ENCODE measurements at regions not wholly inside any gene's neighbourhood (a gene's known extent, or its start where the extent isn't known, plus 50 kb on each side); places are given as distances from the start of the nearest gene placed in this dataset.

DNA sequence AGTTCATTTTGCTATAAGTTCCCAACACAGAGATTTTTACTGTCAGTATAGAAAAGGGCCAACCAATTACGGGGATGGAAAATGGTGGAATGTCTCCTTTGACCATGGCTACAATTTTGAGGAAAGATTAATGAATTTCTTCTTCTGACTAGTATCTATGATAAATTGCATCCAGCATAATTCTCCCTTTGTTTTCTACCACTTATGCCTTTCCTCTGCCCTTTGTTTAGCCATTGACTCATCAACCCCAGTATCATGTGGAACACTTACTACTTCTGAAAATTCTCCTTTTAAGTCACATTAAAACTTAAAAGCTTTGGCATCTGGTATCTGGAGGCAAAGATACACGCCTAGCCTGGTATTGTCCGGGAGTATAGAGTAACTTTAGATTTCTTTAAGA, 92.9 kb upstream of the CADPS start:
- no peak for DNase-seq (ENCODE audit: insufficient read length, low spot score)
- no peak for FAIRE-seq
- TF ChIP-seq TAF1 (IDR thresholded peaks at IDR 0.05; ENCODE audit: low read depth, low read length) = no peak
- no peak for TF ChIP-seq SPI1 (IDR thresholded peaks at IDR 0.05; ENCODE audit: low read depth, low read length)
- no peak for TF ChIP-seq POLR2AphosphoS5 (IDR thresholded peaks at IDR 0.05; ENCODE audit: low read depth, low read length)
- TF ChIP-seq PAX5 (IDR thresholded peaks at IDR 0.05; ENCODE audit: insufficient read depth, low read length, severe bottlenecking) = no peak
- TF ChIP-seq POLR2A (IDR thresholded peaks at IDR 0.05; ENCODE audit: low read depth, low read length) = no peak
- TF ChIP-seq POU2F2 (IDR thresholded peaks at IDR 0.05; ENCODE audit: low read depth, low read length) = no peak

- TF ChIP-seq SPI1 (IDR thresholded peaks at IDR 0.05; ENCODE audit: low read depth, low read length) = no peak
- no peak for TF ChIP-seq POLR2AphosphoS5 (IDR thresholded peaks at IDR 0.05; ENCODE audit: low read depth, low read length)
- FAIRE-seq (no peak), DNase-seq (ENCODE audit: insufficient read length, low spot score) (no peak)
These were observed 95.4 kb upstream of the CADPS start for GRCh38 chr3:62970648-62971047.

DNA sequence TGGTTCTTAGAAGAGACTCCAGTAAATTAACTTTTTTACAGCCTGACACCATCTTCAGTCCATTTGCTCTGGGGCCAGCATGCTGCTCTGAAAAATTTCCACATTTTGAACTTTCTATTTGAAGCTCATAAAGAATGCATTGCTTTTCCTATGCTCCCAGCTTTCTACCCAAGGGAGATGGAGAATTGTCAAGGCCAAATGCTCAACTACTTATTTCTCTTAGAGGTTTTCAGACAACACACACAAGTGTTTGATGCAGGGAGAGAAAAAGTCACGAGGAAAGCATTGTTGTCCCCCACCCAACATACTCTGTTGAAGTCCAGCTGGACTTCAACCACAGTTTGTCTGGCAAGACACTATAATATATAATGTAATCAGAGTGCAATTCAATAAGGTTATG, 100.3 kb upstream of the CADPS start:
- no peak for DNase-seq (ENCODE audit: insufficient read length, low spot score)
- FAIRE-seq = no peak
- TF ChIP-seq SPI1 (IDR thresholded peaks at IDR 0.05; ENCODE audit: low read depth, low read length) (no peak), TAF1 (IDR thresholded peaks at IDR 0.05; ENCODE audit: low read depth, low read length) (no peak), POLR2AphosphoS5 (IDR thresholded peaks at IDR 0.05; ENCODE audit: low read depth, low read length) (no peak), POU2F2 (IDR thresholded peaks at IDR 0.05; ENCODE audit: low read depth, low read length) (no peak), PAX5 (IDR thresholded peaks at IDR 0.05; ENCODE audit: insufficient read depth, low read length, severe bottlenecking) (no peak), POLR2A (IDR thresholded peaks at IDR 0.05; ENCODE audit: low read depth, low read length) (no peak)

- no peak for TF ChIP-seq TAF1 (IDR thresholded peaks at IDR 0.05; ENCODE audit: low read depth, low read length)
- no peak for TF ChIP-seq PAX5 (IDR thresholded peaks at IDR 0.05; ENCODE audit: insufficient read depth, low read length, severe bottlenecking)
- no peak for TF ChIP-seq POLR2A (IDR thresholded peaks at IDR 0.05; ENCODE audit: low read depth, low read length)
- TF ChIP-seq POLR2AphosphoS5 (IDR thresholded peaks at IDR 0.05; ENCODE audit: low read depth, low read length) = no peak
- TF ChIP-seq POU2F2 (IDR thresholded peaks at IDR 0.05; ENCODE audit: low read depth, low read length) = no peak
- TF ChIP-seq SPI1 (IDR thresholded peaks at IDR 0.05; ENCODE audit: low read depth, low read length) = no peak
- FAIRE-seq (no peak), DNase-seq (ENCODE audit: insufficient read length, low spot score) (no peak)
These were observed 106.7 kb upstream of the CADPS start for GRCh38 chr3:62981962-62982361.

GRCh38 chr3:62982795-62983455, 107.7 kb upstream of the CADPS start:
- DNase-seq (ENCODE audit: insufficient read length, low spot score) (no peak), FAIRE-seq (no peak)
- TF ChIP-seq POLR2A (IDR thresholded peaks at IDR 0.05; ENCODE audit: low read depth, low read length) (no peak), POLR2AphosphoS5 (IDR thresholded peaks at IDR 0.05; ENCODE audit: low read depth, low read length) (no peak), POU2F2 (IDR thresholded peaks at IDR 0.05; ENCODE audit: low read depth, low read length) (no peak), SPI1 (IDR thresholded peaks at IDR 0.05; ENCODE audit: low read depth, low read length) (no peak), PAX5 (IDR thresholded peaks at IDR 0.05; ENCODE audit: insufficient read depth, low read length, severe bottlenecking) (no peak), TAF1 (IDR thresholded peaks at IDR 0.05; ENCODE audit: low read depth, low read length) (no peak)

- no peak for TF ChIP-seq SPI1 (IDR thresholded peaks at IDR 0.05; ENCODE audit: low read depth, low read length)
- DNase-seq (ENCODE audit: insufficient read length, low spot score) (no peak), FAIRE-seq (no peak)
These were observed 110.8 kb upstream of the CADPS start for GRCh38 chr3:62986061-62986460.

DNA sequence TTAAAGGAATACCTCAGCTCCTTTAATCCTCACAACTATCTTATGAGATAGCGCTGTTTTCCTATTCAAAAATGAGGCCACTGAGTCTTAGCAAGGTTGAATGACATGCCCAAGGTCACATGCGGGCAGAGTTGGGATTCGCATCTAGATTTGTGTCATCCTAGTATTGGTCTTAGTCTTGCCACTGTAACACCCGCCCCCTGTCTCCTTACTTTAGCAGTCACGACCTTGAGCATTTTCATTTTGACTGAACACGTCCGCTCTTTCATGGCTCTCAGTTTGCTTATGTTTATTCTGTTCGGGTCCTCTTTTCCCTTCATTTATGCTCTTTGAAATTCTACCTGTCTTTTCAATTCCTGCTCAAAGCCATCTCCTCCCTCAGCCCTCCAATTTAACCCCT, 112.5 kb upstream of the CADPS start:
- TF ChIP-seq SPI1 (IDR thresholded peaks at IDR 0.05; ENCODE audit: low read depth, low read length) = no peak
- no peak for TF ChIP-seq POLR2AphosphoS5 (IDR thresholded peaks at IDR 0.05; ENCODE audit: low read depth, low read length)
- no peak for TF ChIP-seq POU2F2 (IDR thresholded peaks at IDR 0.05; ENCODE audit: low read depth, low read length)
- no peak for TF ChIP-seq PAX5 (IDR thresholded peaks at IDR 0.05; ENCODE audit: insufficient read depth, low read length, severe bottlenecking)
- no peak for TF ChIP-seq POLR2A (IDR thresholded peaks at IDR 0.05; ENCODE audit: low read depth, low read length)
- TF ChIP-seq TAF1 (IDR thresholded peaks at IDR 0.05; ENCODE audit: low read depth, low read length) = no peak
- no peak for DNase-seq (ENCODE audit: insufficient read length, low spot score)
- FAIRE-seq = no peak

GRCh38 chr3:62990704-62991413, 115.6 kb upstream of the CADPS start:
- no peak for DNase-seq (ENCODE audit: insufficient read length, low spot score)
- TF ChIP-seq TAF1 (IDR thresholded peaks at IDR 0.05; ENCODE audit: low read depth, low read length) = no peak
- TF ChIP-seq SPI1 (IDR thresholded peaks at IDR 0.05; ENCODE audit: low read depth, low read length) = no peak
- no peak for TF ChIP-seq PAX5 (IDR thresholded peaks at IDR 0.05; ENCODE audit: insufficient read depth, low read length, severe bottlenecking)
- no peak for TF ChIP-seq POU2F2 (IDR thresholded peaks at IDR 0.05; ENCODE audit: low read depth, low read length)
- no peak for TF ChIP-seq POLR2A (IDR thresholded peaks at IDR 0.05; ENCODE audit: low read depth, low read length)
- TF ChIP-seq POLR2AphosphoS5 (IDR thresholded peaks at IDR 0.05; ENCODE audit: low read depth, low read length) = no peak
- FAIRE-seq = no peak

DNA sequence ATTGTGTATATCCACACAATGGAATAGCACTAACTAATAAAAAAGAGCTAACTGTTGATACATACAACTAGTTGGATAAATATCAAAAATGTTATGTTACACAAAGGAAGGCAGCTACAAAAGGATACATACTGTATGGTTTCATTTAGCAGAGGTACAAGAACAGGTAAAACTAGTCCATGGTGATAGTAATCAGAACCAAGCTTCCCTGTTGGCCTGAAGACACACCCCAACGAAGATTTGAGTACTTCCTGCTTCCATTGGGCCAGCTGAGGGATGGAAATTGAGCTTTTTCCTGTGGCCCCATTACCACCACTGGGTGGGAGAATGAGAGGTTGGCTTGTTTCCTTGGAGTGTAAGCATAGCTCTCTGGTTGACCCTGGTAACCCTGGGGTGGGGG, 117.3 kb upstream of the CADPS start:
- no peak for FAIRE-seq

DNA sequence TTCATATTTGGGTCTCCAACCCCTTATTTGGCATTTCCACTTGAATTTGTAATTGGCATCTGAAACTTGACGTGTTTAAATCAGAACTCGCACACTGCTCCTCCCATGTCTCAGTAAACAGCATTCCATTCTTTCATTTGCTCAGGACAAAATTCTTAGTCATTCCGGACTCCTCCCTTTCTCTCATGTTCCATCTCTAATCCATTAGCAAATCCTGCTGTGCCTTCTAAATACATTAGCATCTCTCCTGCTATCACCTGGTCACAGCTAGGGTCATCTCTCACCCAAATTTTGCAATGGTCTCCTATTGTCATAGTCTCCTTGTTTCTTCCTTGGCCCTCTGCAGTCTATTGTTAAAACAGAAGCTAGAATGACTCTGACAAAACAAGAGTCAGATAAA, 119.9 kb upstream of the CADPS start:
- no peak for DNase-seq (ENCODE audit: insufficient read length, low spot score)
- no peak for FAIRE-seq
- TF ChIP-seq PAX5 (IDR thresholded peaks at IDR 0.05; ENCODE audit: insufficient read depth, low read length, severe bottlenecking) = no peak
- no peak for TF ChIP-seq POLR2AphosphoS5 (IDR thresholded peaks at IDR 0.05; ENCODE audit: low read depth, low read length)

More for the DNA sequence above, 117.3 kb upstream of the CADPS start:
- TF ChIP-seq POLR2A (IDR thresholded peaks at IDR 0.05; ENCODE audit: low read depth, low read length) = no peak
- no peak for TF ChIP-seq PAX5 (IDR thresholded peaks at IDR 0.05; ENCODE audit: insufficient read depth, low read length, severe bottlenecking)
- no peak for TF ChIP-seq POU2F2 (IDR thresholded peaks at IDR 0.05; ENCODE audit: low read depth, low read length)
- TF ChIP-seq TAF1 (IDR thresholded peaks at IDR 0.05; ENCODE audit: low read depth, low read length) = no peak
- no peak for TF ChIP-seq POLR2AphosphoS5 (IDR thresholded peaks at IDR 0.05; ENCODE audit: low read depth, low read length)
- no peak for TF ChIP-seq SPI1 (IDR thresholded peaks at IDR 0.05; ENCODE audit: low read depth, low read length)
- DNase-seq (ENCODE audit: insufficient read length, low spot score) = no peak
